ENCODE measurements at regions not wholly inside any gene's neighbourhood (a gene's known extent, or its start where the extent isn't known, plus 50 kb on each side); places are given as distances from the start of the nearest gene placed in this dataset.

GRCh38 chr16:14338969-14339368 is 267.9 kb downstream of the MRTFB start:
- Mint-ChIP-seq H3K36me3 (peaks cover 3% of the 10 kb centered on the region), H3K9me3 (peaks cover 0 to 25% (median 6%) of the 10 kb centered on the region in 7 donors), H3K27me3 (peaks cover 5% of the 10 kb centered on the region), H3K4me1 (no peaks in the 10 kb centered on the region), H3K27ac (no peak overlapping the region), H3K4me3 (no peak overlapping the region)
- no peak overlapping the region for H3K4me3 ChIP-seq (ENCODE audit: low read depth, low read length)
- ATAC-seq (ENCODE audit: low read depth in 2 of 2) (no peak), DNase-seq (no peak)
- H3K27ac ChIP-seq (ENCODE audit: insufficient read depth, low read length, poor library complexity, severe bottlenecking): no peak overlapping the region
- H3K4me1 ChIP-seq (ENCODE audit: control insufficient read depth, insufficient read depth, low read length, poor library complexity, severe bottlenecking): no peaks in the 10 kb centered on the region
- H3K9me3 ChIP-seq (ENCODE audit: control insufficient read depth in 2 of 2, low read length in 2 of 2): no peaks in the 10 kb centered on the region
- H3K27me3 ChIP-seq (ENCODE audit: control insufficient read depth, insufficient read depth, low read length): no peaks in the 10 kb centered on the region
- H3K36me3 ChIP-seq (ENCODE audit: control insufficient read depth, insufficient read depth, low read length): no peaks in the 10 kb centered on the region

- H3K36me3 Mint-ChIP-seq: peaks cover 3% of the 10 kb centered on the region
- Histone ChIP-seq H3K27ac (ENCODE audit: insufficient read depth, low read length, poor library complexity, severe bottlenecking) (no peak overlapping the region), H3K4me1 (ENCODE audit: control insufficient read depth, insufficient read depth, low read length, poor library complexity, severe bottlenecking) (no peaks in the 10 kb centered on the region), H3K4me3 (ENCODE audit: low read depth, low read length) (no peak overlapping the region), H3K27me3 (ENCODE audit: control insufficient read depth, insufficient read depth, low read length) (no peaks in the 10 kb centered on the region), H3K9me3 (ENCODE audit: control insufficient read depth in 2 of 2, low read length in 2 of 2) (no peaks in the 10 kb centered on the region), H3K36me3 (ENCODE audit: control insufficient read depth, insufficient read depth, low read length) (no peaks in the 10 kb centered on the region)
- H3K27me3 Mint-ChIP-seq: peaks cover 3% of the 10 kb centered on the region
- ATAC-seq (ENCODE audit: low read depth in 2 of 2): no peak
- DNase-seq: no peak
- H3K9me3 Mint-ChIP-seq: peaks cover 0 to 22% (median 5%) of the 10 kb centered on the region in 7 donors
- no peak overlapping the region for H3K27ac Mint-ChIP-seq
- H3K4me3 Mint-ChIP-seq: no peak overlapping the region
- no peaks in the 10 kb centered on the region for H3K4me1 Mint-ChIP-seq
These were observed 267.1 kb downstream of the MRTFB start for GRCh38 chr16:14338236-14338635.

GRCh38 chr16:14337303-14338191 is 266.4 kb downstream of the MRTFB start:
- Mint-ChIP-seq H3K9me3 (peaks cover 0 to 17% (median 5%) of the 10 kb centered on the region in 7 donors), H3K27me3 (no peaks in the 10 kb centered on the region), H3K27ac (no peak overlapping the region), H3K4me3 (no peak overlapping the region), H3K4me1 (no peaks in the 10 kb centered on the region), H3K36me3 (peaks cover 3% of the 10 kb centered on the region)
- Histone ChIP-seq H3K36me3 (ENCODE audit: control insufficient read depth, insufficient read depth, low read length) (no peaks in the 10 kb centered on the region), H3K4me3 (ENCODE audit: low read depth, low read length) (no peak overlapping the region), H3K27ac (ENCODE audit: insufficient read depth, low read length, poor library complexity, severe bottlenecking) (no peak overlapping the region), H3K9me3 (ENCODE audit: control insufficient read depth in 2 of 2, low read length in 2 of 2) (no peaks in the 10 kb centered on the region), H3K27me3 (ENCODE audit: control insufficient read depth, insufficient read depth, low read length) (no peaks in the 10 kb centered on the region), H3K4me1 (ENCODE audit: control insufficient read depth, insufficient read depth, low read length, poor library complexity, severe bottlenecking) (no peaks in the 10 kb centered on the region)
- ATAC-seq (ENCODE audit: low read depth in 2 of 2) (no peak), DNase-seq (no peak)

- Mint-ChIP-seq H3K4me1 (no peaks in the 10 kb centered on the region), H3K27ac (no peak overlapping the region), H3K27me3 (peaks cover 1% of the 10 kb centered on the region), H3K36me3 (no peaks in the 10 kb centered on the region), H3K9me3 (peaks cover 0 to 5% (median 2%) of the 10 kb centered on the region in 7 donors), H3K4me3 (no peak overlapping the region)
- ATAC-seq (ENCODE audit: low read depth in 2 of 2): no peak
- Histone ChIP-seq H3K36me3 (ENCODE audit: control insufficient read depth, insufficient read depth, low read length) (no peaks in the 10 kb centered on the region), H3K27me3 (ENCODE audit: control insufficient read depth, insufficient read depth, low read length) (no peaks in the 10 kb centered on the region), H3K4me1 (ENCODE audit: control insufficient read depth, insufficient read depth, low read length, poor library complexity, severe bottlenecking) (no peaks in the 10 kb centered on the region), H3K4me3 (ENCODE audit: low read depth, low read length) (no peak overlapping the region), H3K9me3 (ENCODE audit: control insufficient read depth in 2 of 2, low read length in 2 of 2) (no peaks in the 10 kb centered on the region), H3K27ac (ENCODE audit: insufficient read depth, low read length, poor library complexity, severe bottlenecking) (no peak overlapping the region)
- DNase-seq: no peak
These were observed 264.2 kb downstream of the MRTFB start for GRCh38 chr16:14335297-14335696.

- Mint-ChIP-seq H3K9me3 (peaks cover 0 to under 1% (median 0%) of the 10 kb centered on the region in 7 donors), H3K4me3 (no peak overlapping the region), H3K36me3 (no peaks in the 10 kb centered on the region), H3K27me3 (peaks cover 4% of the 10 kb centered on the region), H3K27ac (peak overlapping the region in 1 of 3 donors; percentile 48), H3K4me1 (no peaks in the 10 kb centered on the region)
- Histone ChIP-seq H3K9me3 (ENCODE audit: control insufficient read depth in 2 of 2, low read length in 2 of 2) (no peaks in the 10 kb centered on the region), H3K4me1 (ENCODE audit: control insufficient read depth, insufficient read depth, low read length, poor library complexity, severe bottlenecking) (no peaks in the 10 kb centered on the region), H3K36me3 (ENCODE audit: control insufficient read depth, insufficient read depth, low read length) (no peaks in the 10 kb centered on the region), H3K27ac (ENCODE audit: insufficient read depth, low read length, poor library complexity, severe bottlenecking) (no peak overlapping the region), H3K27me3 (ENCODE audit: control insufficient read depth, insufficient read depth, low read length) (no peaks in the 10 kb centered on the region), H3K4me3 (ENCODE audit: low read depth, low read length) (no peak overlapping the region)
- ATAC-seq (ENCODE audit: low read depth in 2 of 2) (no peak), DNase-seq (no peak)
These were observed 263.4 kb downstream of the MRTFB start for GRCh38 chr16:14334366-14335080.

GRCh38 chr16:14333361-14333760 is 262.2 kb downstream of the MRTFB start:
- H3K27me3 ChIP-seq (ENCODE audit: control insufficient read depth, insufficient read depth, low read length): no peaks in the 10 kb centered on the region
- H3K4me1 ChIP-seq (ENCODE audit: control insufficient read depth, insufficient read depth, low read length, poor library complexity, severe bottlenecking): no peaks in the 10 kb centered on the region
- Mint-ChIP-seq H3K27ac (no peak overlapping the region), H3K4me3 (no peak overlapping the region), H3K9me3 (no peaks in the 10 kb centered on the region), H3K36me3 (no peaks in the 10 kb centered on the region), H3K4me1 (no peaks in the 10 kb centered on the region), H3K27me3 (peaks cover 4% of the 10 kb centered on the region)
- DNase-seq: no peak
- H3K9me3 ChIP-seq (ENCODE audit: control insufficient read depth in 2 of 2, low read length in 2 of 2): no peaks in the 10 kb centered on the region
- no peak overlapping the region for H3K27ac ChIP-seq (ENCODE audit: insufficient read depth, low read length, poor library complexity, severe bottlenecking)
- no peak for ATAC-seq (ENCODE audit: low read depth in 2 of 2)
- H3K36me3 ChIP-seq (ENCODE audit: control insufficient read depth, insufficient read depth, low read length): no peaks in the 10 kb centered on the region
- H3K4me3 ChIP-seq (ENCODE audit: low read depth, low read length): no peak overlapping the region

GRCh38 chr16:14331020-14331419 is 259.9 kb downstream of the MRTFB start:
- ATAC-seq (ENCODE audit: low read depth in 2 of 2) (no peak), DNase-seq (no peak)
- Mint-ChIP-seq H3K27me3 (peaks cover 8% of the 10 kb centered on the region), H3K9me3 (no peaks in the 10 kb centered on the region), H3K4me3 (no peak overlapping the region), H3K27ac (no peak overlapping the region), H3K36me3 (no peaks in the 10 kb centered on the region), H3K4me1 (no peaks in the 10 kb centered on the region)
- Histone ChIP-seq H3K9me3 (ENCODE audit: control insufficient read depth in 2 of 2, low read length in 2 of 2) (no peaks in the 10 kb centered on the region), H3K4me3 (ENCODE audit: low read depth, low read length) (no peak overlapping the region), H3K4me1 (ENCODE audit: control insufficient read depth, insufficient read depth, low read length, poor library complexity, severe bottlenecking) (no peaks in the 10 kb centered on the region), H3K27ac (ENCODE audit: insufficient read depth, low read length, poor library complexity, severe bottlenecking) (no peak overlapping the region), H3K27me3 (ENCODE audit: control insufficient read depth, insufficient read depth, low read length) (no peaks in the 10 kb centered on the region), H3K36me3 (ENCODE audit: control insufficient read depth, insufficient read depth, low read length) (no peaks in the 10 kb centered on the region)

Measured in CD4-positive, CD25-positive, alpha-beta regulatory T cell (primary cell).